Spleen (tissue), 11 donors: ENCODE measurements at regions not wholly inside any gene's neighbourhood (a gene's known extent, or its start where the extent isn't known, plus 50 kb on each side); places are given as distances from the start of the nearest gene placed in this dataset.

Source experiments
- DNase-seq: peaks from one replicate; pipeline ENCODE4 v3.0.0-alpha.2; 2020
- H3K27ac ChIP-seq, 8 donors: fragments of 200-600 bp; sonication (generic) in 7 of 8; 1 replicate in 4 of 8; 2 replicates in 4 of 8; pipeline versions ENCODE4 v1.5.0 to v1.8.0; 2016 to 2021; ENCODE audit warnings: inconsistent platforms in 4 of 8, mild to moderate bottlenecking in 4 of 8, moderate library complexity in 1 of 8
- H3K27me3 ChIP-seq, 7 donors: fragments of 200-600 bp; sonication (generic) in 6 of 7; replicated peaks in 1 of 7; 1 replicate in 4 of 7; 2 replicates in 3 of 7; pipeline versions ENCODE4 v1.5.0 to v1.8.0; 2016 to 2021; ENCODE audit warnings: inconsistent platforms in 3 of 7, mild to moderate bottlenecking in 1 of 7
- H3K36me3 ChIP-seq, 6 donors: fragments of 200-600 bp; sonication (generic) in 5 of 6; 1 replicate in 4 of 6; 2 replicates in 2 of 6; pipeline versions ENCODE4 v1.5.0 to v1.8.0; 2016 to 2021; ENCODE audit warnings: inconsistent platforms in 2 of 6
- H3K4me1 ChIP-seq, 6 donors: fragments of 200-600 bp; sonication (generic) in 5 of 6; 1 replicate in 3 of 6; 2 replicates in 3 of 6; pipeline versions ENCODE4 v1.5.0 to v1.8.0; 2016 to 2021; ENCODE audit warnings: inconsistent platforms in 3 of 6
- H3K4me3 ChIP-seq, 8 donors: fragments of 200-600 bp; sonication (generic) in 7 of 8; 1 replicate in 4 of 8; 2 replicates in 4 of 8; pipeline versions ENCODE4 v1.5.0 to v1.8.0; 2016 to 2021; ENCODE audit warnings: inconsistent platforms in 4 of 8, mild to moderate bottlenecking in 4 of 8, moderate library complexity in 2 of 8
- H3K9me3 ChIP-seq, 8 donors: fragments of 200-600 bp; sonication (generic) in 7 of 8; 1 replicate in 4 of 8; 2 replicates in 4 of 8; pipeline versions ENCODE4 v1.5.0 to v1.8.0; 2016 to 2021; ENCODE audit warnings: inconsistent platforms in 4 of 8
- POLR2A ChIP-seq, 3 donors: fragments of 450-650 bp; IDR thresholded peaks; one replicate each; pipeline ENCODE4 v1.5.1; 2017; ENCODE audit warnings: antibody characterized with exemption in 3 of 3, mild to moderate bottlenecking in 1 of 3
- POLR2AphosphoS5 ChIP-seq, 3 donors: sonication (generic); formaldehyde crosslinking; IDR thresholded peaks; one replicate each; pipeline ENCODE4 v1.5.1; 2017; ENCODE audit warnings: antibody characterized with exemption in 3 of 3
- WGBS, 5 donors: extraction: QIAGEN DNeasy Blood & Tissue Kit in 3 of 5; methylation state at CpG; one replicate each; pipeline versions ENCODE4 v1.1.5 to v1.1.7; 2013 to 2018; 5-methylcytosine and 5-hydroxymethylcytosine counted together
- intact Hi-C: fragments of 100-400 bp; cut with DNase I; formaldehyde crosslinking; loops from one replicate; pipeline ENCODE4 v1.15.0; 2023; ENCODE audit warnings: low total_unique reads
- TF ChIP-seq, protein P1 (sequence below), 11 experiments: fragments of 200-600 bp in 7 of 11; fragments of 450-650 bp in 4 of 11; sonication (generic) in 4 of 11; IDR thresholded peaks in 8 of 11; conservative IDR thresholded peaks in 3 of 11; 1 replicate in 7 of 11; 2 replicates in 4 of 11; pipeline versions ENCODE4 v1.4.0 to v1.8.0; 2016 to 2021; ENCODE audit warnings: antibody characterized with exemption in 11 of 11, inconsistent platforms in 4 of 11, mild to moderate bottlenecking in 1 of 11
- donor health status: healthy with polysubstance abuse.
- donor health status: DM: no; HTN: no; CAD: no; lungs with moderate emphysema.
- donor health status: DM: no; HTN: no; CAD: no.
- donor health status: Bipolar disorder and iron deficiency.
- donor health status: healthy.
- donor health status: DM: no; HTN: no; CAD: no.
- donor health status: DM: yes; HTN: yes; CAD: no.

GRCh38 chr13:31512331-31512730, 227.0 kb upstream of the RXFP2 start:
- Histone ChIP-seq H3K27ac (no peak overlapping the region), H3K27me3 (no peaks in the 10 kb centered on the region), H3K36me3 (no peaks in the 10 kb centered on the region), H3K9me3 (no peaks in the 10 kb centered on the region), H3K4me3 (no peak overlapping the region), H3K4me1 (no peaks in the 10 kb centered on the region)
- 55 to 73% (median 68%) methylated on average over 3 of the region's 3 CpGs for WGBS, 5 donors
- intact Hi-C loops, result no loop called here
- DNase-seq, result no peak
- TF ChIP-seq POLR2AphosphoS5 (IDR thresholded peaks at IDR 0.05) (no peak), POLR2A (IDR thresholded peaks at IDR 0.05) (no peak)
- TF ChIP-seq, protein P1, sequence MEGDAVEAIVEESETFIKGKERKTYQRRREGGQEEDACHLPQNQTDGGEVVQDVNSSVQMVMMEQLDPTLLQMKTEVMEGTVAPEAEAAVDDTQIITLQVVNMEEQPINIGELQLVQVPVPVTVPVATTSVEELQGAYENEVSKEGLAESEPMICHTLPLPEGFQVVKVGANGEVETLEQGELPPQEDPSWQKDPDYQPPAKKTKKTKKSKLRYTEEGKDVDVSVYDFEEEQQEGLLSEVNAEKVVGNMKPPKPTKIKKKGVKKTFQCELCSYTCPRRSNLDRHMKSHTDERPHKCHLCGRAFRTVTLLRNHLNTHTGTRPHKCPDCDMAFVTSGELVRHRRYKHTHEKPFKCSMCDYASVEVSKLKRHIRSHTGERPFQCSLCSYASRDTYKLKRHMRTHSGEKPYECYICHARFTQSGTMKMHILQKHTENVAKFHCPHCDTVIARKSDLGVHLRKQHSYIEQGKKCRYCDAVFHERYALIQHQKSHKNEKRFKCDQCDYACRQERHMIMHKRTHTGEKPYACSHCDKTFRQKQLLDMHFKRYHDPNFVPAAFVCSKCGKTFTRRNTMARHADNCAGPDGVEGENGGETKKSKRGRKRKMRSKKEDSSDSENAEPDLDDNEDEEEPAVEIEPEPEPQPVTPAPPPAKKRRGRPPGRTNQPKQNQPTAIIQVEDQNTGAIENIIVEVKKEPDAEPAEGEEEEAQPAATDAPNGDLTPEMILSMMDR (IDR thresholded peaks at IDR 0.05 in 8 of 11, conservative IDR thresholded peaks at IDR 0.05 in 3 of 11), result no peak

DNA sequence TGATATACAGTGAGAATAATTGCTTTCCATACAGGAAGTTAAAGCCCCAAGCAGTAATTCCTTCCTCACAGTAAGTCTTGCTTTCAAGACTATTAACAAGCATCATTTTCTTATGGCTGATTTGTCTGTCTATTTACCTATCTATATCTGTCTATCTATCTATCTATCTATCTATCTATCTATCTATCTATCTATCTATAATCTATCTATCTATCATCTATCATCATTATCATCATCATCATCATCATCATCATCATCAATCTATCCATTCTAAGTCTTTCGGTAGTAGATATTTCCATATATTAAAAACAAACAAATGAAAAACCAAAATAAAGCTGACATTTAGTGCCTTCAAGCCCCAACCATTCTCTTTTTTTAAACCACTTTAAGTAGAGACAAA, 224.4 kb upstream of the RXFP2 start:
- Histone ChIP-seq H3K36me3 (no peaks in the 10 kb centered on the region), H3K27me3 (no peaks in the 10 kb centered on the region), H3K27ac (no peak overlapping the region), H3K9me3 (no peaks in the 10 kb centered on the region), H3K4me1 (no peaks in the 10 kb centered on the region), H3K4me3 (no peak overlapping the region)
- intact Hi-C loops, result no loop called here
- TF ChIP-seq POLR2AphosphoS5 (IDR thresholded peaks at IDR 0.05) (no peak), POLR2A (IDR thresholded peaks at IDR 0.05) (no peak)
- TF ChIP-seq, protein P1 (IDR thresholded peaks at IDR 0.05 in 8 of 11, conservative IDR thresholded peaks at IDR 0.05 in 3 of 11), result no peak
- WGBS, 5 donors, result 94 to 98% (median 98%) methylated on average over 1 of the region's 1 CpG
- no peak for DNase-seq

GRCh38 chr13:31515427-31515826, 223.9 kb upstream of the RXFP2 start:
- 62 to 81% (median 65%) methylated on average over 1 of the region's 1 CpG for whole genome bisulfite sequencing, 5 donors
- Histone ChIP-seq H3K9me3 (no peaks in the 10 kb centered on the region), H3K27me3 (no peaks in the 10 kb centered on the region), H3K4me1 (no peaks in the 10 kb centered on the region), H3K36me3 (no peaks in the 10 kb centered on the region), H3K4me3 (no peak overlapping the region), H3K27ac (no peak overlapping the region)
- intact Hi-C loops, result no loop called here
- no peak for DNase-seq
- TF ChIP-seq, protein P1 (IDR thresholded peaks at IDR 0.05 in 8 of 11, conservative IDR thresholded peaks at IDR 0.05 in 3 of 11), result no peak
- TF ChIP-seq POLR2A (IDR thresholded peaks at IDR 0.05), result no peak
- no peak for TF ChIP-seq POLR2AphosphoS5 (IDR thresholded peaks at IDR 0.05)

GRCh38 chr13:31517599-31517998, 221.7 kb upstream of the RXFP2 start:
- H3K27ac ChIP-seq, result no peak overlapping the region
- intact Hi-C loops, result no loop called here
- no peak overlapping the region for H3K4me3 ChIP-seq
- TF ChIP-seq POLR2AphosphoS5 (IDR thresholded peaks at IDR 0.05) (no peak), POLR2A (IDR thresholded peaks at IDR 0.05) (no peak)
- TF ChIP-seq, protein P1 (IDR thresholded peaks at IDR 0.05 in 8 of 11, conservative IDR thresholded peaks at IDR 0.05 in 3 of 11), result no peak
- H3K9me3 ChIP-seq, result no peaks in the 10 kb centered on the region
- no peaks in the 10 kb centered on the region for H3K27me3 ChIP-seq
- H3K36me3 ChIP-seq, result no peaks in the 10 kb centered on the region
- WGBS, 5 donors, result 87 to 97% (median 94%) methylated on average over 3 of the region's 3 CpGs
- DNase-seq, result no peak
- H3K4me1 ChIP-seq, result no peaks in the 10 kb centered on the region
